DMS114 treated with DMSO at 0.1 percent for 48 hours (cell line): ENCODE measurements at regions not wholly inside any gene's neighbourhood (a gene's known extent, or its start where the extent isn't known, plus 50 kb on each side); places are given as distances from the start of the nearest gene placed in this dataset.

Experiments
- DNase-seq: peaks from one replicate; lab custom pipeline; 2025; ENCODE audit not compliant: unreplicated experiment; lab: John Stamatoyannopoulos, UW

DNA sequence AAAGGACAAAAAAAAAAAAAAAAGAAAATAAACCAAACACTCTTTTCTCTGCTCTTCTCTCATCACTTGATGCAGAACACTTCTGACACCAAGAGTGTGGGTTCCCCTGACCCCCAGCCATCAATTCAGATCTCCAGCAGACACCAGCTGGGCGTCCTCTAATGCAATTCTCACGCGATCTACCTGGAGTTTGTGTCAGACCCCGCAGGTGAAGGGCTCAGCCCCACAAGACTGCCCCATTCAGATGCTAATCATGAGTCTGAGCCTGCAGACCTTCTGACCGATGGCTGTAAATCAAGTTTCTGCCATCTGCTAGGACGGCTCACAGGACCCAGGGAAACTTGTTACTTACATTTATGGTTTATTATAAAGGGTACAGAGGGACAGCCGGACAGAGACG, 133.6 kb upstream of the C1orf174 start:
- no peak for DNase-seq

DNA sequence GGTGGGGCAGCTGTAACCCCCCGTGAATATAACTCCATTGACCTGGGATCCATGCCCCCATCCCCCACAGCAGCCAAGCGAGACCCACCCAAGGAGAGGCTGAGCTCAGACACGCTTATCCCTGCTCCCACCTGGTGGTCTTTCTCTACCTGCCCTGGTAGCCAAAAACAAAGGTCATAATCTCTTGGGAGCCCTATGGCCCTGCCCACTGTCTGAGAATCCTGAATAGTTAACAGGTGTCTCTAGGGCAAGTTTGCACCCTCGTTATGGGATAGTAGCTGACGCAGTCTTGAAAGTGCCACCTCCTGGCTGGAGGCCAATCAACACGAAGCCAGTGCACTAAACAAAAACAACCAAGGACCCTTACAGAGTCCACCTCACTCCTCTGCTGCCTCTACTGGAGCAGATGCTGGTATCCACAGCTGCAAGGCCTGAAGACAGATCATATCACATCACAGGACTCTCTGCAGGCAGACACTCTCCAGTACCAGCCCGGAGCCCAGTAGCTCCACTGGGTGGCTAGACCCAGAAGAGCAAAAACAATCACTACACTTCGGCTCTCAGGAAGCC, 134.3 kb upstream of the C1orf174 start:
- DNase-seq, result no peak

DNA sequence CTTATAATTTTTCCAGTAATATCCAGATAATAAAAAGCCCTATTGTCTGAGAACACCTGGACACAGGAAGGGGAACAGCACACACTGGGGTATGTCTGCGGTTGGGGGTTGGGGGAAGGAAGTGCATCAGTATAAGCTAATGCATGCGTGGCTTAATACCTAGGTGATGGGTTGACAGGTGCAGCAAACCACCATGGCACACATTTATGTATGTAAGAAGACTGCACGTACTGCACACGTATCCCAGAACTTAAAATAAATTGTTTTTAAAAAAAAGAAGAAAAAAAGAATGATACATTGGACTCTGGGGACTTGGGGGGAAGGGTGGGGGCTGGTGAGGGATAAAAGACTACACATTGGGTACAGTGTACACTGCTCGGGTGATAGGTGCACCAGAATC, 144.9 kb upstream of the C1orf174 start:
- DNase-seq, result no peak

DNA sequence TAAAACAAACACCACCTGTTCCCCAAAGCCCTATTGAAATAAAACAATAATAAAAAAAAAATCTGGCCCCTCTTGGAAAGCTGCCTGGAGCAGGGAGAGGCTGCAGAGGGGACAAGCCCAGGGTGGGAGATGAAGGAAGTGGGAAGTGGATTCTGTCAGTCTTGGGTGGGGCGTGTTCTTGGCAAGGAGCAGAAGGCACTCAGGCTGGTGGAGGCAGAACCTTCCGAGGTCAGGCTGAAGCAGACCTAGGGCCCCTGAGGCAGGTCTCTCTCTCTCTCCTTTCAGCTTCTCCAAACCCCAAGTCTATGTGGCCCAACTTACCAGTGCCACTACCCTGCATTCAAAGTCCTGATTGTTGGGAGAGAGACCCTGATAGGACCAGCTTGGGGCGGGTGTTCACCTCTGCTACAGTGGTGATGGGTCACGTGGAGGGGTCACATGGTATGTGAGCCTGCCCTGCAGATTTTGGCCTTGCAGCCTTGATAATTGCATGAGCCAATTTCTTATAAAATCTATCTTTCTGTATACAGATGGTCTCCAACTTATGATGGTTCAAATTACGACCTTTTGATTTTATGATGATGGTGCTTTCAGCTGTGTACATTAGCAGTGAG, 145.4 kb upstream of the C1orf174 start:
- no peak for DNase-seq

DNA sequence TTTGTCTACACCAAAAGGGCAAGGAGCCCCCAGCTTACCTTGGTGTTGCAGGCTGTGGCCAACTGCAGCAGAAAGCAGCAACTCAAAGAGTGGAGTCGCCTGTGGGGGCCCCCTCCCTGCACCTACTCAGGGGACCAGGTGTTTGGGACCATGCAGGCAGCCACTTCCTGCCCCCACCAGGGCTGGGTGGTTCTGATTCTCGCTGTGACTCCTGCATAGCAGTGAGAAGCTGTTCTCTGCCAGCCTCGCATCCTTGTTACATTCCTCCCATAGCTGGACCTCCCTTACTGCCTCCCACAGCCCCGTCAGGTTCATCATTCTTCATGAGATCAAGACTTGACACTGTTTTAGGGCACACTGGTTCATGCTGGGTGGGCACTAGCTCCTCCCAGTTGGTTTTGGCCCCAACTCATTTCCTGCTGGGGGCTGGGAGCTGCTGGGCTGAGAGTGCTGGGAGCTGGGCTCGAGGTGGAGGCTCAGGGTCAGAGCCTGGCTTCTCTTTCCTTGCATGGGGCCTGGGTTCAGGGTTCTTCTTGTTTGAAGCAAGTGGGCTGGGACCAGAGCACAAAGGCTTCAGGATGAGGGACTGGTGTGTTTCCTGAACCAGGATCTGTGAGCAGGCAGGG, 146.9 kb upstream of the C1orf174 start:
- DNase-seq, result no peak

DNA sequence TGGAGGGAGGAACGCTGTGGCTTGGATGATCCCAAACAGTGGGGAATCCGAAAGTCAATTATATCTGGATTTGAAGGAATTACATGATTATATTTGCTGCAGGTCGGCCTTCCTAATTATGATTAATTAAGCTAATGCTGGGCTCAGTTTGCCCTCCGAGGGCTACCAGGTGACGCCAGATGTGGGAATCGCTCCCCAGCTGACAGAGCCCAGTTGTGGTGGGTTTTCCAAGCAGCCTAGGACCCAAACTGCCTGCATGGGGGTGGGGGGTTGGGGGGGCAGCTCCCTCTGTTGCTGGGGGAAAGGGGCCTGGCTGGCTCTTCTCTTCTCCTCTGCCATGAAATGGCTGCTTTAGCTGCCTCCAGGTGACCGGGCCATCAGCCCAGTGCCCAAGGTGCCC, 147.6 kb upstream of the C1orf174 start:
- DNase-seq, result no peak

DNA sequence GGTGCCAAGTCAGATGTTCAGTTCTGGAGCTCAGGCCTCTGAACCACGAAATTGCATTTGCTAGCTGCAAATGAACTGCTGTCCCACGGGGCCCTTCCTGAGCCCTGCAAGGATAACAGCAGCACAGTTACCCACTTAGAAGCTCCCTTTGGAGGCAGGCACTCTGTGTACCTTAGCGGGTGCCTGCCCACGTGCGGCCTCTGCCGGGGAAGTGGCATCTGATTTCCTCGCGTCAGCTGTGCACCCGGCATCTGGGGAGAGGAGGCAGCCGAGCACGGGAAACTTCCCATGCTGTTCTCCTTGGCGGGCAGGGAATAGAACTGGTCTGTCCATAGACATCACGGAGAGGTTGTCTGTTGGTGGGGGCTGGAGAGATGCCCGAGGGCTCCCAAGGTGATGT, 148.0 kb upstream of the C1orf174 start:
- DNase-seq, result no peak

DNA sequence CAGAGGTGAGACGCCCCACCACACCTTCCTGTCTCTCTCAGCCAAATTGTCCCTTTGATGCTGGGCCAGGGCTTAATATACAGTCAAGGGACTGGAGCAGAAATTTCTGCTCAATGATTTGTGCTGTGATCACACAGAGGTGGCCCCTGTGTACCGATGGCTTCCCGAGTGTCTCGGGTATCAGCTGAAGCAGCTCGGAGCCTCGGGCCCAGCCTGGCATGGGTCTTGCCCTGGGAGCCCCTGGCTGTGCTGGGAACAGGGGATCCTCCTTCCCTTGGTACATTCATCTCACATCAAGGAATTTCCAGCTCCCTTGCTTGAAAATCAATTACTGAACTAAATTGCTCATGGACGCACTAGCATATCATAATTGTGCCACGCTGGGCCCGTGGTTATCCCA, 148.8 kb upstream of the C1orf174 start:
- DNase-seq, result no peak

DNA sequence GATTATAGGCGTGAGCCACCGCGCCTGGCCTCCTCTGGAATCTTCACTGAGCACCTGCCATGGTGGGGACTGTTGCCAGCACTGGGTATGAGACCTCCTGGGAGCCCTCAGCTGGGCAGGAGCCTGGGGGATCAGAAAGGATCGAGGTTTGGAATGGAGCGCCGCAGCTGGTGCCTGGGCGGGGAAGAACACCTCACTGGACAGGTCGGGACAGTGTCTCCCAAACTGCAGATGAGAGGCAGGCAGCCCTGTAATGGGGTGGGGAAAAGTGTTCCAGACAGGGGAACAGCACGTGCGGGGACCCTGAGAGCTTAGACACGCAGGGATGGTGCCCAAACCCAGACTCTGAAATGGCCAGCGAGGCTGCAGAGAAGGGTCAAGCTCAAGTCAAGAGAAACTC, 150.9 kb upstream of the C1orf174 start:
- DNase-seq, result no peak

DNA sequence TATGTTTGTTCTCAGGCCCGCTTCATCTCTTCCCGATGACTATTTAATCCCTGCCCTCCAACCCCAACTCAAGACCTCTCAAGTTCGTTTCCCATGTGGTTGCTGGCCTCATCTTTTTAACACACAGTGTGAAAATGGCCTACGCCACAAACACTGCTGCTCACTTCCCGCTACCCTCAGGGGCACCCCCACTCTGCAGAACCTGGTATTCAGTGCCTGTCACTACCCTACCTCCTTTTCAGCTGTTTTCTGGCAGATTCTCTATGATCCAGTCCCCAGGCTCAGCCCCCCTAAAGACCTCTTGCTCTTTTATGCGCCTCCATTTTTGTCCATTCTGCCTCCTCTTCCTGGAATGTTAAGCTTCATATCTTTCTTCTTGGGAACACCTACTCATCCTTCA, 152.6 kb upstream of the C1orf174 start:
- DNase-seq, result no peak

DNA sequence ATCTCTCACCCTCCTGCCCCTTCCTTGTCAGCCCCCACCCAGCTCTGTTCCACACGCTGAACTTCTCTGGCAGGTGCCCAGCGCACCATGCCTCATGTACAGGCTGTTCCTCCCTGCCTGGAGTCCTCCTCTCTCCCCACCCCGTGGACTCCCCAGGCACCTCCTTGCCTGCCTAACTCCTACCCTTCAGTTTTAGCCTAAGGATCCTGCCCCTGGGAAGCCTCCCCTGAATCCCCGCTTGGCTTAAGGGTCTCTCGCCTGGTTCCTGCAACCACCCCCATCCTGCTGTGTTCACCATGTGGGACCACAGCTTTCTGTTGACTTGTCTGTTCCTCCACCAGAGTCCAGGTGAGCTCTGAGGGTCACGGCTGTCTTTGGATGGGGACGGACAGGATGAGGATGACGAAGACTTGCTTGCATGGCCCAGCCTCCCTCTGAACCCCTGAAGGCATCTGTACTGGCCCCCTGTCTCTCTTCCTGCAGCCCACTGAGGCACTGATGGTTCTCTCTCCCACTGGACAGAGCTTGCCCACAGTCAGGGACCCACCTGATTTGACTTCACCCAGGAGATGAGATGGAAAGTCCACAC, 153.2 kb upstream of the C1orf174 start:
- no peak for DNase-seq

DNA sequence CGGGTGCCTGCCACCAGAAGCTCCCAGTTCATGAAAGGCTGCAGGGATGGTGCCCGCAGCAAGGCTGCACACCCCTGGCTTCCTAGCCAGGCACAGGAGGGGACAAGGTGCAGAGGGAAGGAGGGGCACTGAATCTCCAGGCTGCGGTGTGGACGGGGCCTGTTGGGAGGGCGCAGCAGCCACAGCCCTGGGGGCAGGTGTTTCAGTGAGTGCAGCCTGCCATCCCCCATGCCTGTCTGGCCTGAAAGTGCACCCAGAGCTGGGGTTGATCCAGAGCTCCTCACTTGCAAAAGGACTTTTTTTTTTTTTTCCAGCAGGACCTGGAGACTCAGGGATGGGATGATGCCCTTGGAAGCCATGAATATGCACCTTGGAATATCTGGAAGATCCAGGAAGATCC, 153.7 kb upstream of the C1orf174 start:
- no peak for DNase-seq

DNA sequence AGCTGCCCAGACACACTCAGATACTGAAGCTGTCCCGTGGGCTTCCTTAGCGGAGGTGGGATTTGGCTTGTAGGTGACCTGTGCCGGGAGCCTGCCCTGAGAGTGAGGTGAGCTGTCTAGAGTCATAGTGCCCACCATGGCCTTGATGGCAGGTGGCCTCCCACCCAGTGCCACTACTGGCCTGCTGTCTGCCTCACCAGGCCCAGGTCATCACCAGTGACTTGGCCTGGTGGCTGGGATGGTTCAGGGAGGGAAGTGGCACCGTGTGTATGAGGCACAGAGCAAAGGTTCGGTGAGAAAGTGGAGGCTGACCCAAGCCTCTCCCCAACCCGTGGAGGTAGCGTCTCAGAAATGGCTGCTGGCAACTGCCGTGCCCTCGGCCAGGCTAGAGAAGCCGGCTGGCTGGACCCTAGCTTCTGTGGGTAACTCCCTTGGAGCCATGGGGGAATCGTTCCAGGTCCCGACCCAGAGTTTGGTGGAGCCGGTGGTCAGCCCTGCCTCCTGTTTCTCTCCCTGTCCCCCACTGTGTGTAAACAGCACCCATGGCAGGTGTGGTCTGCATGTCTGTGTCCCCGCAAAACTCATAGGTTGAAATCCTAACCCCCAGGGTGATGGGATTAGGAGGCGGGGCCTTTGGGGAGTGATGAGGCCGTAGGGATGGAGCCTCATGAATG, 155.4 kb upstream of the C1orf174 start:
- no peak for DNase-seq

DNA sequence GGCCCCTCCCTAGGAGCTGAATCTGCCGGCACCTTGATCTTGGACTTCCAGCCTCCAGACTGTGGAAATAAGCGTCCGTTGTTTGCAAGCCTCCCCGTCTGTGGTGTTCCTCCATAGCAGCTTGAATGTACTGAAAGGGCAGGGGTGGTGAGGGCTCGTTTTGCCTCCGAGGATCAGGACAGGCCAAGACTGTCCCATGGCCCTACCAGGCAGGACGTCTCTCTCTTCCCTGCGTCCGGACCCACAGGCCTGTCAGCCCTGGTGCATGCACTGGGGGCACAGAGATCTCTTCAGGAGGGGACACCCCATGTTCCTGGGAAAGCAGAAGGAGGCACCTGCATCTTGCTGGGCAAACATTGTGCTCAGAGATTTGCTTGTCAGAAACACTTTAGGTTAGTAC, 156.3 kb upstream of the C1orf174 start:
- DNase-seq, result no peak

DNA sequence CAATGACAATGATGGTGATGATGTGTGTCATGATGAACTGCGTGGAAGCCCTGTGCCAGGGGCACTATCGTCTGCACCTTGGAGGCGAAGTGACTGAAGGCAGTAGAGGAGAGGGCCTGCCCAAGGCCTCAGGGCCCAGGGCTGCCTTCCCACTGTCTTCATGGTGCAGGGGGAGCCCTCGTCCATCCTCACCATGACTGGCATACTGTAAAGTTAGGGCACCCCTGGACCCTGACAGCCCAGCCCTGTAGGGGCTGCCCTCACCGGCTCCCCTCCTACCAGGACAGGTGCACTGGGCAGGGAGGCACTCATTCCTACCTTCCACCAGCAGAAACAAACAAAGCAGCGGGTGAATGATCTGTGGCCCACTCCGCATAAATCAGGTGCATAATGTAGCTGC, 156.9 kb upstream of the C1orf174 start:
- no peak for DNase-seq

DNA sequence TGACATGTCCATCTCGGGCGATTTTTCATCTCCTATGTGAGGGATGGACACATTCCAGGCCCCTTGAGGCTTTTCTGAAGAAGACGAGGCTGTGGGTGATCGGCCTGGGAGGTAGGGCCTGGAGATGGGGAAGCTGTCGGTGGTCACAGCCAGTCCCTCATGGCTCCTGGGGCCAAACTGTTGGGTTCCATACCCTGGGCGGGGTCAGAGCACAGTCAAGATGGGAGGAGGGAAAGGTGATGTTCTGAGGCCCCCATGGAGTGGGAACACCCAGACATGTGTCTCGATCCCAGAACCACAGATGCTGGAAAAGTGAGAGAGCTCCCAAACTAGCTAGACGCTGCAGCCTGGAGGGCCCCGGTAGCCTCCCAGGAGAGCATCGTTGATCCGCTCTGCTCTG, 157.5 kb upstream of the C1orf174 start:
- no peak for DNase-seq

DNA sequence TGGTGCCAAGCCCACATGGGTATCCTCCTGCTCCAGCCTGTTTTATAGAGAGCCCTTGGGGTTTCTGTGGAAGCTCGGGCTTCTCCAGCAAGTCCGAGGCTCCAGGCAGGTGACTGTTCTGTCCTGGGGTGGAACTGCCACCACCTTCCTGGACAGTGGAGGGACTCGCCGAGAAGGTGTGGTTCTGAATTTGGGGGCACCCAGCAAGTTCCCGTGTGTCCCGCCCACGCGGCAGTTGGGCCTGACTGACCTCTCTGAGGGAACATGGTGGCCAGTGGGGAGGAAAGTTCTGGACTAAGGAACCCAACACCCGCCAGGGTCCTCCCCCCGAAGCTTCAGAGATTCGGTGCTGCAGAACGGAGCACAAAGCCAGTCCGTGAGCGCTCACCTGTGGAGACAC, 158.1 kb upstream of the C1orf174 start:
- DNase-seq, result no peak

DNA sequence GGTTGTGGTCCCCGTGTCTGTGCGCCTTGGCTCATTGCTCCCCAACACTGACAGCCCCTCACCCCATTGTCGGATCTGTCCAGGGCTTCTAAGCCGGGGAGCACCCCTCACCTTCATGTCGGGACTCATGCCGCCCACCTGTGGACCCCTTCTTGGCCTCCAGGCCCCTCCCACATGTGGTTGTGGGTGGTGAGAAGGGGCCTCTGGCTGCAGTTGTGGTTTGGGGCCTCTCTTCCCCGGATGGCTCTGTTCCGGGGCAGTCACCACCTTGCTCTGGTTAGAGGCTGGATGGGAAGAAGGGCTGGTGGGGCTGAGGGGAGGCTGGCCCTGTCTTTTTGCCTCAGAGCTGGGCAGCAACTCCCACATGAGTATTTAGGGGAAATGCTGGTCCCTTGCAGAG, 158.6 kb upstream of the C1orf174 start:
- no peak for DNase-seq

DNA sequence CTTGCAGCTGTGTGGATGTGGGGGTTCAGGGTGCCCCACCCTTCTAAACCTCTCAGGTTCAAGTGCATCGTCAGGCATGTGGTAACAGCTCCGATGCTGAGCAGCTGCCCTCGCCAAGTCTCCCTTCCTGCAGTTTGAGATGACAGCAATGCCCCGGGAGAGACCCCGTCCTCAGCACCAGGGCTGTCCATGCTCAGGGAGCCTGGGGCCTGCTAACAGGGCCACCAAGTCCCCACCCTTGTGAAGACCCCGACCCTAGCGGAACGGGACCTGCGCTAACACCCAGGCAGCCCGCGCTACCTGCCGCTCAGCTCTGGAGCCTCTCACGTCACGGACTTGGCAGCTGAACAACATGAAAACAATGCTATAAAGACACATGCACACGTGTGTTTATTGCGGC, 159.2 kb upstream of the C1orf174 start:
- DNase-seq, result no peak

DNA sequence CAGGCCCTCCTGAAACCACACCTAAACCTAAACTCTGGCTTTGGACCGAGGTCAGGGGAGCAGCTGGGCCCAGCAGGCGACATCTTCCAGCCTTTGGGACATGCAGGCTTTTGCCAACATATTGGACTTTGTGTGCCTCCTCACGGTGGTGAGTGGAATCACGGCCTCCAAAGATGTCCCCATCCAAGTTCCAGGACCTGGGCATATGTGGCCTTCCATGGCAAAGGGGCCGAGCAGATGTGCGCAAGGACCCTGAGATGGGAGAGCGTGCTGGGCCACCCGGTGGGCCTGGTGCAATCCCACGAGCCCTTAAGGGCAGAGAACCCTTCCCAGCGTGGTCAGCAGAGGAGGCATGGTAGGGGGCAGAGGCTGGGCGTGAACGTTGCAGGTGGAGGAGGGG, 160.8 kb upstream of the C1orf174 start:
- DNase-seq, result no peak

DNA sequence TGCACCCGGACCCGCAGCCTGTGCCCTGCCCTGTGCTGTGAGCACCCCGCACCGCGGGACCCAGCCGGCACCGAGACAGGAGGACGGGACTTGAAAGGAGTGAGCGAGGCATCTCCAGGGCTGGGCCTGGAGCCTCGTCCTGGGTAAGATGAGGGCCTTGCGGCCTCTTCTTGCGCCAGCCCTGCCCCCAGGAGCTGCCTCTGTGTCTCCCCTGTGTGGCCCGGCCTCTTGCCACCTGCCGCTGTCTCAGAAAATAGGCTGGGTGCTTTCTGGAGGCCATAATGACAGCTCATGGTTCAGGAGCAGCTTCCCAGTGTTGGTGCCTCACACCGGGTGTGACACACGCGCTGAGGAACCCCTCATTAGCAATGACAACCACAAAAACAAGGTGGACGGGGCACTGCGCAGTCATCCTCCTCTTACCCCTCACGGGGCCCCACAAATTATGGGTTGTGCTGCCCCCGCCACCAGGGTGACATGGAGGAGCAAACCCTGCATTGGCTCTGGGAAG, 161.5 kb upstream of the C1orf174 start:
- DNase-seq, result no peak

DNA sequence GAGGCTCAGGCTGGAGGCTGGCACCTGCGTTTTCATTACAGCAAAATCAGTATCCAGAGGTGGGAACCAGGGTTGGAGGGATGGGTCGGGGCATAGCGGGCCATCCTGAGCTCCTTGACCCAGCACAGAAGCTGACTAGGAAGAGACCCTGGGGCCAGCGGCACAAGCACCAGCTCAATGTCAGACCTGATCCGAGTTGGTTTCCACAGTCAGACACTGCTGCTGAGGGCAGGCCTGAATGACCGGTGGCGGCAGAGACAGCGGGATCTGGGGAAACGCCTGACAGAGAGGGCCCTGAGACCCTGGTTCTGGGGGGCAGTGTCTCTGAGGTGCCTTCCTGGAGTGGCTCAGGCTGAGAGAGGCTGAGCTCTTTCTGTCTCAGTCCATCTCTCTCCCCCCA, 162.0 kb upstream of the C1orf174 start:
- DNase-seq, result no peak
